H1 (cell line): ENCODE measurements at regions not wholly inside any gene's neighbourhood (a gene's known extent, or its start where the extent isn't known, plus 50 kb on each side); places are given as distances from the start of the nearest gene placed in this dataset.

Source experiments
- ATF2 ChIP-seq: IDR thresholded peaks from 2 replicates; pipeline ENCODE4 v1.6.1; 2012; ENCODE audit warnings: low read length, inconsistent platforms
- CHD7 ChIP-seq: fragments of 300-600 bp; sonication (generic); IDR thresholded peaks from 2 replicates; pipeline ENCODE4 v1.7.1; 2012; ENCODE audit warnings: low read length, moderate library complexity, mild to moderate bottlenecking, inconsistent platforms; ENCODE audit not compliant: insufficient replicate concordance
- KDM5A ChIP-seq: fragments of 200-600 bp; IDR thresholded peaks from 2 replicates; pipeline ENCODE4 v1.7.1; 2012; ENCODE audit warnings: mild to moderate bottlenecking, low read length, inconsistent platforms, mixed read lengths
- TEAD4 ChIP-seq: IDR thresholded peaks from 2 replicates; pipeline ENCODE4 v1.6.1; 2012; ENCODE audit warnings: low read depth, low read length, inconsistent platforms, mixed read lengths

GRCh38 chr1:199163267-199163666 is 524.4 kb downstream of the PTPRC start (continued):
- TF ChIP-seq TEAD4 (no peak), ATF2 (no peak), KDM5A (no peak), CHD7 (no peak)
